ENCODE measurements at regions not wholly inside any gene's neighbourhood (a gene's known extent, or its start where the extent isn't known, plus 50 kb on each side); places are given as distances from the start of the nearest gene placed in this dataset.

DNA sequence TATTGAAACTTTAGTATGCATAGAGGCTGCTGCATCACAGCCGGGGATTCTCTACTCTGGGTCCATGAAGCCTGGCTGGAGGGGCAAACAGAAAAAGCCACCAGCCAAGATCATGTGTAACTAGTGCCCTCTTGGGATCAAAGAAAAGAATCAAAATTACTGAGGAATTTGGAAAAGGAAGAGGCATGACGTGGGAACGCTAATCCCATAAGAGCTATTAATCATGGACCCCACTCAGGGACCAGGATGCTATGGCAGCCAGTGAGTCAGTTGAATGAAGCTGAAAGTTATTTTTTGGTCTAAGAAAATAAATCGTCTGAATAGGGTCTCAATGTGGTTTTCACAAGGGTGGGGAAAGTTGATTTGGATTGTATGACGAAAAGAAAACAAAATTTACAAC lies 1165.1 kb downstream of the ROBO2 start:
- DNase-seq (ENCODE audit: insufficient read length, low spot score) (no peak), FAIRE-seq (no peak)
- TF ChIP-seq, protein P1, sequence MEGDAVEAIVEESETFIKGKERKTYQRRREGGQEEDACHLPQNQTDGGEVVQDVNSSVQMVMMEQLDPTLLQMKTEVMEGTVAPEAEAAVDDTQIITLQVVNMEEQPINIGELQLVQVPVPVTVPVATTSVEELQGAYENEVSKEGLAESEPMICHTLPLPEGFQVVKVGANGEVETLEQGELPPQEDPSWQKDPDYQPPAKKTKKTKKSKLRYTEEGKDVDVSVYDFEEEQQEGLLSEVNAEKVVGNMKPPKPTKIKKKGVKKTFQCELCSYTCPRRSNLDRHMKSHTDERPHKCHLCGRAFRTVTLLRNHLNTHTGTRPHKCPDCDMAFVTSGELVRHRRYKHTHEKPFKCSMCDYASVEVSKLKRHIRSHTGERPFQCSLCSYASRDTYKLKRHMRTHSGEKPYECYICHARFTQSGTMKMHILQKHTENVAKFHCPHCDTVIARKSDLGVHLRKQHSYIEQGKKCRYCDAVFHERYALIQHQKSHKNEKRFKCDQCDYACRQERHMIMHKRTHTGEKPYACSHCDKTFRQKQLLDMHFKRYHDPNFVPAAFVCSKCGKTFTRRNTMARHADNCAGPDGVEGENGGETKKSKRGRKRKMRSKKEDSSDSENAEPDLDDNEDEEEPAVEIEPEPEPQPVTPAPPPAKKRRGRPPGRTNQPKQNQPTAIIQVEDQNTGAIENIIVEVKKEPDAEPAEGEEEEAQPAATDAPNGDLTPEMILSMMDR (IDR thresholded peaks at IDR 0.05; ENCODE audit: insufficient read depth, missing control alignments), result peak; percentile 19

DNA sequence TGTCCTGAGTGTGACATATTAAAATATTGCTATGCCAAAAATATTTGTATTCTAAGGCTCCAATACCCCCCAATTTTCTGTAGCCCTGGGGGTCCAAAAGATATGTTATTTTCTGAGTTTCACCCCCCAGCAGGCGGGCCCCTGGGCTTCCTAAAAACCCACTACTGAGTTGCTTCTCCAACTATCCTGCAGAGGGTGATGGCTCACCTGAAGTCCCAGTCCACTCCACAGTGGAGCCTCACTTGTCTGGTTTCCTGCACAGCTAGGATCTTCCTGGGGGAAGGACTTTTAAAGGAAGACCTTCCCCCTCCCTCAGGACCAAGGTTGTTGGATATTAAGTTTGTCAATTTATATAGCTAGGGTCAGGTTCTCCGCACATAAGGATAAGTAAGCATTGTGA lies 1181.4 kb downstream of the ROBO2 start:
- FAIRE-seq (no peak), DNase-seq (ENCODE audit: insufficient read length, low spot score) (no peak)
- TF ChIP-seq, protein P1 (IDR thresholded peaks at IDR 0.05; ENCODE audit: insufficient read depth, missing control alignments), result peak; percentile 12

DNA sequence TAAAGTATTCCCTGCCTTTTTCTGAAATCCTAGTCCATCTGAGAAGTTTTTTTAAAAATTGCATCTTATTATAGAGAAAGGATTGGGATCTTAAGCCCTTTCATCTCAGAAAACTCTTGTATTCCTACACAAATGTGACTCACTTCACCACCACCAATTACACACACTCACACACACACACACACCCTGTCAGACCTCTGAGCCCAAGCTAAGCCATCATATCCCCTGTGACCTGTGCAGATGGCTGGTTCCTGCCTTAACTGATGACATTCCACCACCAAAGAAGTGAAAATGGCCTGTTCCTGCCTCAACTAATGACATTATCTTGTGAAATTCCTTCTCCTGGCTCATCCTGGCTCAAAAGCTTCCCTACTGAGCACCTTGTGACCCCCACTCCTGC lies 1181.9 kb downstream of the ROBO2 start:
- DNase-seq (ENCODE audit: insufficient read length, low spot score) (no peak), FAIRE-seq (no peak)
- TF ChIP-seq, protein P1 (IDR thresholded peaks at IDR 0.05; ENCODE audit: insufficient read depth, missing control alignments), result no peak

DNA sequence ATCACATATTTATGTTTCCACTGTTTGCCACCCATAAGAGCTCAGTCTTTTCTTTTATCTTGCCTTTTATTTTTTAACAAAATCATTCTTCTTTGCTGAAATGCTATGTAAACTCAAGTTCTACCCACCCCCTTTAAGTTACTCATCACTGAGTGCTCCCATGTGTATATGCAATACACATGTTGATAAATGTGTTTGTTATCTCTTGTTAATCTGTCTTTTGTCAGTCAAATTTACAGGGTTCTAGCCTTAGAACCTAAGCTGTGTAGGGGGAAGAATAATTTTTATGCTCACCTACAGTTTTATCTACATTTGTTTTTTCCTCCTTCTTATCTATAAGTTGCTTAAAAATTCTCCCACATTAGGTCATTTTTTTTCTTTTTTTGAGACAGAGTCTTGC lies 1195.9 kb downstream of the ROBO2 start:
- TF ChIP-seq, protein P1 (IDR thresholded peaks at IDR 0.05; ENCODE audit: insufficient read depth, missing control alignments), result no peak
- no peak for DNase-seq (ENCODE audit: insufficient read length, low spot score)
- FAIRE-seq, result no peak

DNA sequence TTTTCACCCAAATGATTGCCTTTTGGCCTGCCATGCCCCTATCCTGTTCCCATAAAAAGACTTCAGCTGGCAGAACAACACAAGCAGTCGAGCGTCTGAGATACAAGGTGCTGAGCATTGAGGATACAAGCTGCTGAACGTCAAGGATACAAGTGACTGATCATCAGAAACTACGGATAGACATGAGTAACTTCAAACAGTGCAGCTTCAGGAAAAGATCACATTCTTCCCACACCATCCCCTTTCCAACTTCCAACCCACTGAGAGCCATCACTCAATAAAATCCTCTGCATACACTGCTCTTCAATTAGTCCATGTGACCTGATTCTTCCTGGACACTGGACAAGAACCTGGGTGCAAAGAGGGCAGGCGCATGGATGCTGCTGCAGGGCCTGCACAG lies 1198.9 kb downstream of the ROBO2 start:
- no peak for DNase-seq (ENCODE audit: insufficient read length, low spot score)
- TF ChIP-seq, protein P1 (IDR thresholded peaks at IDR 0.05; ENCODE audit: insufficient read depth, missing control alignments), result no peak
- no peak for FAIRE-seq

DNA sequence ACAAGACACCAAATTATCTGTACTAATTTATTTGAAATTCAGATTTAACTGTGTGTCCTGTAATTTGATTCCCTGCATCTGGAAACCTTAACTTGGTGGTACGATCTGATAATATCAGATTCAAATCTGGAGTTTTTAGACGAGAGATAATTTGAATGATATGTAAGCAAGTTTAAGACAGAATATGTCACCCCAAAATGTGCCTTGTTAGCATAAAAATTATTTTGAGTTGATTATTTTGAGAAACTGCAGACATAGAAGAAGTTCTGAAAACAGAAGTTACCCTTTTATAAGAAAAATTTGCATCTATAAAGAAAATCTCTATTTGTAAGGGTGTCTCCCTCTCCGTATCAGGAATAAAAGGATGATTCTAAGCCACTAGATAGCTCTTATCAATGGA lies 1202.8 kb downstream of the ROBO2 start:
- FAIRE-seq (no peak), DNase-seq (ENCODE audit: insufficient read length, low spot score) (no peak)
- TF ChIP-seq, protein P1 (IDR thresholded peaks at IDR 0.05; ENCODE audit: insufficient read depth, missing control alignments), result no peak

DNA sequence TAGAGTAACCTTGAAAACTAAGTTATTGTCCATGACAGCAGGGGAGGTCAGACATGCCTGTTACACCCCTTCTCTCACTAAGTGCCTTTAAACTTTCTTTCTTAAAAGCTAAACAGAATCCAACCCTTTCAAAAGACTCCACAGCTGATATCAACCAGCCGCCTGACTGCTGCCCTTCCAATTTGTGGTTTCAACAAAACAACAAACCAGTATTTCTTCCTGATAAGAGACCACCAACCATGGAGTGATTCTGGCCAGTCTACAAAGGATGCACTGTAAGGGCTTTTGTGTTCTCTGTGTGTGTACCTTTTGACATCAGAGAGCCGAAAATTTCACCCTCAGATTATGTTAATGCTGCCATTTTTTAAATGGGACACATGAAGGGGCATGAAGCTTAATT lies 1204.2 kb downstream of the ROBO2 start:
- FAIRE-seq, result no peak
- TF ChIP-seq, protein P1 (IDR thresholded peaks at IDR 0.05; ENCODE audit: insufficient read depth, missing control alignments), result no peak

More for the DNA sequence above, 1204.2 kb downstream of the ROBO2 start:
- DNase-seq (ENCODE audit: insufficient read length, low spot score), result no peak

Measured in D721Med (cell line).